ENCODE measurements at regions not wholly inside any gene's neighbourhood (a gene's known extent, or its start where the extent isn't known, plus 50 kb on each side); places are given as distances from the start of the nearest gene placed in this dataset.

DNA sequence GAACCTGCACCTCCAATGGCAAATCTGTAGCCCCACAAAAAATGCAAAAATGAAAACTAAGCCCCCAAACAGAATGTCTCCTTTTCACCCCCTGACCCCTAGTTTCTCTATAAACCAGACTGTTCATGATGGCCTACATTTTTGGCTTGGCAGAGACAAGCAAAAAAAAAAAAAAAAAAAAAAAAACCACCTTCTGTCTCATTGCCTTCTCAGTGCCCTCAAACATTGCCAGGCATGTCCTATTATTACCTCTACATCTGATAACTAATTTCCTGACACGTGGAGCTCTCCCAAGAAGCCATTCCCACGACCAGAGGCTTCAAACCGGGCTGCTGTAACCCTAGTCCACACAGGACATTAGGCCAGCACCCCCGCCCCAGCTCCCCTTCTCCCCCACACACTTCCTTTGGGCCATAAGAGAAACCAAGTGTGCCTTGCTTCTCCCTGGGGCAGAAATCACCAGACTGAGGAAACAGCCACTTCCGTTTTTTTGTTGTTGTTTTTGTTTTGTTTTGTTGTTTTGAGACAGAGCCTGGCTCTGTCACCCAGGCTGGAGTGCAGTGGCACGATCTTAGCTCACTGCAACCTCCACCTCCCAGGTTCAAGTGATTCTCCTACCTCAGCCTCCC lies 65.4 kb downstream of the GPR6 start:
- Histone ChIP-seq H3K36me3 (ENCODE audit: insufficient read depth, low read length) (no peaks in the 10 kb centered on the region), H3K9me2 (ENCODE audit: insufficient read depth, low read length) (no peaks in the 10 kb centered on the region), H3K27me3 (ENCODE audit: insufficient read depth, low read depth, low read length) (no peaks in the 10 kb centered on the region), H3K4me3 (ENCODE audit: low read length) (no peak overlapping the region), H4K20me1 (ENCODE audit: insufficient read depth) (no peaks in the 10 kb centered on the region), H3K9me3 (ENCODE audit: low read length) (no peaks in the 10 kb centered on the region), H3K27ac (ENCODE audit: low read length) (no peak overlapping the region), H3K4me2 (ENCODE audit: low read length) (no peak overlapping the region), H3K79me2 (replicated peaks; ENCODE audit: insufficient read depth, low read length) (no peaks in the 10 kb centered on the region), H2AFZ (ENCODE audit: low read depth, low read length) (no peak overlapping the region), H3F3A (ENCODE audit: insufficient read depth, low read length, poor library complexity, severe bottlenecking) (no peaks in the 10 kb centered on the region), H3K9ac (ENCODE audit: low read length) (no peak overlapping the region)
- TF ChIP-seq EP300 (conservative IDR thresholded peaks at IDR 0.05; ENCODE audit: poor library complexity, severe bottlenecking) (no peak), EZH2 (IDR thresholded peaks at IDR 0.05; ENCODE audit: borderline replicate concordance, insufficient read depth, low read length, poor library complexity, severe bottlenecking) (no peak), MXI1 (conservative IDR thresholded peaks at IDR 0.05; ENCODE audit: poor library complexity, severe bottlenecking) (no peak), RAD21 (conservative IDR thresholded peaks at IDR 0.05) (no peak), REST (IDR thresholded peaks at IDR 0.05; ENCODE audit: borderline replicate concordance) (no peak), SMC3 (conservative IDR thresholded peaks at IDR 0.05; ENCODE audit: poor library complexity) (no peak), CTCF (IDR thresholded peaks at IDR 0.05; ENCODE audit: poor library complexity, severe bottlenecking) (no peak), TAF1 (IDR thresholded peaks at IDR 0.05; ENCODE audit: low read depth) (no peak), POLR2AphosphoS5 (IDR thresholded peaks at IDR 0.05) (no peak)

GRCh38 chr6:110044096-110044495 lies 66.0 kb downstream of the GPR6 start:
- no peak overlapping the region for H3K4me3 ChIP-seq (ENCODE audit: low read length)
- H3K9me3 ChIP-seq (ENCODE audit: low read length), result no peaks in the 10 kb centered on the region
- H3K4me2 ChIP-seq (ENCODE audit: low read length), result no peak overlapping the region
- no peaks in the 10 kb centered on the region for H3F3A ChIP-seq (ENCODE audit: insufficient read depth, low read length, poor library complexity, severe bottlenecking)
- no peaks in the 10 kb centered on the region for H3K36me3 ChIP-seq (ENCODE audit: insufficient read depth, low read length)
- H3K27ac ChIP-seq (ENCODE audit: low read length), result no peak overlapping the region
- H3K27me3 ChIP-seq (ENCODE audit: insufficient read depth, low read depth, low read length), result no peaks in the 10 kb centered on the region
- no peak for TF ChIP-seq TAF1 (IDR thresholded peaks at IDR 0.05; ENCODE audit: low read depth)
- TF ChIP-seq EZH2 (IDR thresholded peaks at IDR 0.05; ENCODE audit: borderline replicate concordance, insufficient read depth, low read length, poor library complexity, severe bottlenecking), result no peak
- TF ChIP-seq MXI1 (conservative IDR thresholded peaks at IDR 0.05; ENCODE audit: poor library complexity, severe bottlenecking), result no peak
- TF ChIP-seq RAD21 (conservative IDR thresholded peaks at IDR 0.05), result no peak
- TF ChIP-seq CTCF (IDR thresholded peaks at IDR 0.05; ENCODE audit: poor library complexity, severe bottlenecking), result no peak
- TF ChIP-seq POLR2AphosphoS5 (IDR thresholded peaks at IDR 0.05), result no peak
- TF ChIP-seq SMC3 (conservative IDR thresholded peaks at IDR 0.05; ENCODE audit: poor library complexity), result no peak
- no peak for TF ChIP-seq EP300 (conservative IDR thresholded peaks at IDR 0.05; ENCODE audit: poor library complexity, severe bottlenecking)
- TF ChIP-seq REST (IDR thresholded peaks at IDR 0.05; ENCODE audit: borderline replicate concordance), result no peak
- no peaks in the 10 kb centered on the region for H4K20me1 ChIP-seq (ENCODE audit: insufficient read depth)
- no peaks in the 10 kb centered on the region for H3K79me2 ChIP-seq (replicated peaks; ENCODE audit: insufficient read depth, low read length)
- no peak overlapping the region for H2AFZ ChIP-seq (ENCODE audit: low read depth, low read length)
- H3K9me2 ChIP-seq (ENCODE audit: insufficient read depth, low read length), result no peaks in the 10 kb centered on the region
- no peak overlapping the region for H3K9ac ChIP-seq (ENCODE audit: low read length)
